Activated CD8-positive, alpha-beta T cell treated with anti-CD3 and anti-CD28 coated beads, Interleukin-2, amount 10 ng/mL, durations not matched to agents 7 days and 5 days (primary cell): ENCODE measurements at regions not wholly inside any gene's neighbourhood (a gene's known extent, or its start where the extent isn't known, plus 50 kb on each side); places are given as distances from the start of the nearest gene placed in this dataset.

Source experiments
- ATAC-seq: fragments of 150-1000 bp; cut with Tn5 transposase; one replicate; pipeline ENCODE4 v1.10.0; 2021; ENCODE audit warnings: moderate library complexity
- CTCF ChIA-PET: fragments of 350-600 bp; sonication (Branson Sonifier 250); formaldehyde crosslinking; loops from one replicate; lab custom pipeline; 2021; ENCODE audit warnings: antibody characterized with exemption; lab: Charles Lee
- POLR2A ChIA-PET: fragments of 350-600 bp; sonication (Branson Sonifier 250); formaldehyde crosslinking; loops from one replicate; lab custom pipeline; 2021; ENCODE audit warnings: antibody characterized with exemption; lab: Charles Lee
- DNase-seq: peaks from one replicate; pipeline ENCODE4 v3.0.0-alpha.2; 2020
- H3K27ac Mint-ChIP-seq: one replicate; pipeline ENCODE4 v1.8.0; 2021; ENCODE audit warnings: mild to moderate bottlenecking, mixed read lengths
- H3K27me3 Mint-ChIP-seq: one replicate; pipeline ENCODE4 v1.8.0; 2021; ENCODE audit warnings: low read depth, mixed read lengths
- H3K36me3 Mint-ChIP-seq: one replicate; pipeline ENCODE4 v1.8.0; 2021; ENCODE audit warnings: low read depth, mixed read lengths
- H3K4me1 Mint-ChIP-seq: one replicate; pipeline ENCODE4 v1.8.0; 2021; ENCODE audit warnings: low read depth, mixed read lengths
- H3K4me3 Mint-ChIP-seq: one replicate; pipeline ENCODE4 v1.8.0; 2021; ENCODE audit warnings: mild to moderate bottlenecking, mixed read lengths
- H3K9me3 Mint-ChIP-seq: one replicate; pipeline ENCODE4 v1.8.0; 2022; ENCODE audit warnings: mixed read lengths; ENCODE audit not compliant: insufficient read depth

DNA sequence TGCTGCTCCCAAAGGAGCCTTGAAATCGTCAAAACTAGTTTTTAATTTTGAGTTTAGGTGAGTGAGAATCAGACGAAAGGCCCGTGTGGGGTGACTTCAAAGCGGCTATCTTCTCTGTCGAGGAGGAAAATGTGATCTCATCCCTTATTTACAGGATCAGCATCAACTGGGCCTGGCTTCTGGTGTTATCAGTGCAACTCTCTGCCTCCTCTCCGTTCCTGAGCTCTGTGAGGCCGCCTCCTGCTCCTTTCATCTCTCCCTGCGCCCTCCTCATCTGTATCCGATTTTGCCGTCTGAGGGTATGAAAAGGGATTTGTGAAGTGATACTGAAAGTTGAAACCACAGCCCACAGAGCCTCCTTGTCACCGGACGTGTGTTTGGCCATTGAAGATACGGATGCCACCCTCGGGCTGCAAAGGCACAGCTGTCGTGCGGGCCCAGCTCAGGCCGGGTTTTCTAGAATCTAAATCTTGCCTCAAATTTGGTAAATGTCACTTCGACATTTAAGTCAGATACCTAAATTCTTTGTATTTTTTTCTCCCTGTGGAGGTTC is 408.7 kb upstream of the ADARB2 start:
- Mint-ChIP-seq H3K4me3 (no peak overlapping the region), H3K27ac (no peak overlapping the region), H3K36me3 (no peaks in the 10 kb centered on the region), H3K4me1 (no peaks in the 10 kb centered on the region), H3K27me3 (no peaks in the 10 kb centered on the region), H3K9me3 (no peaks in the 10 kb centered on the region)
- ChIA-PET POLR2A (no interaction called here), CTCF (no interaction called here)
- ATAC-seq, result no peak
- DNase-seq, result no peak

DNA sequence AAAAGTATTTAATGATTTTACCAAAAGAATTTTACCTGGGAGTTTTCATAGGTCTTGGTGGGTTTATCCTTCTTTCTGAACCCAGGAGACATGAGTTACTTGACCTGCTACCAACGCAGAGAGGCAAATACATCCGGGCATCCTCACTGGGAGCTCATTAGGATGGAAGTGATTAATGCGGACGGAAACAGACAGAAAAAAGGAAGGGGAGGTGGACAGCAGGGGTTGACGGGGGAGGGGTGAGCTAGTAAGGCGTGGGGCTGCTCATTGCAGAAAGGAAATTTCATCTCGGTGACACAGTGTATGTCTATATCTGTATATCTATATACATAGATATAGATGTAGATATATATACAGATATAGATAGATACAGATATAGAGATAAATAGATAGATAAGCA is 408.2 kb upstream of the ADARB2 start:
- ChIA-PET CTCF (no interaction called here), POLR2A (no interaction called here)
- ATAC-seq, result no peak
- no peak for DNase-seq
- Mint-ChIP-seq H3K27me3 (no peaks in the 10 kb centered on the region), H3K4me3 (no peak overlapping the region), H3K27ac (no peak overlapping the region), H3K4me1 (no peaks in the 10 kb centered on the region), H3K36me3 (no peaks in the 10 kb centered on the region), H3K9me3 (no peaks in the 10 kb centered on the region)

DNA sequence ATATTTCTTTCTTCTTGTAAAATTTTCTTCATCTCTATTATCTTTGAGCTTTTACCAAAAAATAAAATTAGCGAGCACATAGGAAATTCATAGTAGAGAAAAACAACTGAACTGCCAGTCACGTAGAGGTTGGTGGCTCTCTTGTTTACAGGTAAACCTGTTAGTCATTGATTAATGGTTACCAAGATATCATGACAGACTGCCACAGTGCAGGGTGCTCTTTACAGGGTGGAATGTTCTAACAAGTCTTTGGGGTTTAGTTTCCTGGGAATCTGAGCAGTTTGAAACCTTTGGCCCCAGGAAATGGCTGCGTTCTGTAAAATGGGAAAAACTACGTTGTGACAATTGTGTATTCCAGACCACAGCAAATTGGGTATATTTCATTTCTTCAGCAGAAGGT is 407.3 kb upstream of the ADARB2 start:
- H3K36me3 Mint-ChIP-seq, result no peaks in the 10 kb centered on the region
- no peaks in the 10 kb centered on the region for H3K4me1 Mint-ChIP-seq
- no peak for ATAC-seq
- H3K9me3 Mint-ChIP-seq, result no peaks in the 10 kb centered on the region
- no peaks in the 10 kb centered on the region for H3K27me3 Mint-ChIP-seq
- POLR2A ChIA-PET, result no interaction called here
- DNase-seq, result no peak
- H3K4me3 Mint-ChIP-seq, result no peak overlapping the region
- H3K27ac Mint-ChIP-seq, result no peak overlapping the region
- CTCF ChIA-PET, result no interaction called here

DNA sequence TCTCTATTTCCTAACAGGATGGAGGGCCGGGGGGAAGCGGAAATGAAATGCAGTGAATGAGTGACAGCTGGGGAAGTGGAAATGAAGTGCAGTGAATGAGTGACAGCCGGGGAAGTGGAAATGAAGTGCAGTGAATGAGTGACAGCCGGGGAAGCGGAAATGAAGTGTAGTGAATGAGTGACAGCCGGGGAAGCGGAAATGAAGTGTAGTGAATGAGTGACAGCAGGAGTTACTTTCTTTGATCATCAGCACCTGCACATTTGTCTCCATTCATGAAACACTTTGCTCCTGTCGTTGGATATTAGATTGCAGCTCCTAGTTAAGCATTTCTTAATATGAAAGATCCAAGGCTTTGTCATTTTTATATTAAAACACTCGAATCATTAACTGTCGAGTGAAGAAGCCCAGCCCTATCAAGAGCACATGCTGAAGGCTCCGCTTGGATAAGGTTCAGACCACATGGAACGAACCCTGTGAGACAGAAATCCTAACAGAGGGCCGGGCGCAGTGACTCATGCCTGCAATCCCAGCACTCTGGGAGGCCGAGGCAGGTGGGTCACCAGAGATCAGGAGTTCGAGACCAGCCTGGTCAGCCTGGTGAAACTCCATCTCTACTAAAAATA is 406.0 kb upstream of the ADARB2 start:
- POLR2A ChIA-PET, result no interaction called here
- Mint-ChIP-seq H3K4me1 (no peaks in the 10 kb centered on the region), H3K27me3 (no peaks in the 10 kb centered on the region), H3K4me3 (no peak overlapping the region), H3K27ac (no peak overlapping the region), H3K9me3 (no peaks in the 10 kb centered on the region), H3K36me3 (no peaks in the 10 kb centered on the region)
- CTCF ChIA-PET, result no interaction called here
- ATAC-seq (no peak), DNase-seq (no peak)

DNA sequence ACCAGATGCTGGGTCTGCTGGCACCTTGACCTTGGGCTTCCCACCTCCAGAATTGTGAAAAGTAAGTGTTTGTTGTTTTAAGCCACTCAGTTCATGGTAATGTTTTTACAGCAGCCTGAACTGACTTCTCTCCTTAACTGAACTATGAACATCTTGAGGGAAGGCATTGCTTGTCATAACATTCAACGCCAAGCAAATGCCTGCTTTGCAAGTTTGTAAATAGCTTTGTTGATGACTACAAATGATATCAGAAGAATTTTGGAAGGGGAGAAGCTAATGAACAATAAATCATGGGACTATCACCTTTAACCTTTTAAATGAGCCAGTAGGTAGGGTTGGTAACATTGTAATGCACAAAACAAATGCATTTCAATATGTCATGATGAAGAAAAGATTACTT is 402.4 kb upstream of the ADARB2 start:
- CTCF ChIA-PET, result no interaction called here
- no peaks in the 10 kb centered on the region for H3K9me3 Mint-ChIP-seq
- H3K27ac Mint-ChIP-seq, result no peak overlapping the region
- DNase-seq, result no peak
- H3K27me3 Mint-ChIP-seq, result no peaks in the 10 kb centered on the region
- ATAC-seq, result no peak
- H3K4me3 Mint-ChIP-seq, result no peak overlapping the region
- POLR2A ChIA-PET, result no interaction called here
- H3K4me1 Mint-ChIP-seq, result no peaks in the 10 kb centered on the region
- H3K36me3 Mint-ChIP-seq, result no peaks in the 10 kb centered on the region

DNA sequence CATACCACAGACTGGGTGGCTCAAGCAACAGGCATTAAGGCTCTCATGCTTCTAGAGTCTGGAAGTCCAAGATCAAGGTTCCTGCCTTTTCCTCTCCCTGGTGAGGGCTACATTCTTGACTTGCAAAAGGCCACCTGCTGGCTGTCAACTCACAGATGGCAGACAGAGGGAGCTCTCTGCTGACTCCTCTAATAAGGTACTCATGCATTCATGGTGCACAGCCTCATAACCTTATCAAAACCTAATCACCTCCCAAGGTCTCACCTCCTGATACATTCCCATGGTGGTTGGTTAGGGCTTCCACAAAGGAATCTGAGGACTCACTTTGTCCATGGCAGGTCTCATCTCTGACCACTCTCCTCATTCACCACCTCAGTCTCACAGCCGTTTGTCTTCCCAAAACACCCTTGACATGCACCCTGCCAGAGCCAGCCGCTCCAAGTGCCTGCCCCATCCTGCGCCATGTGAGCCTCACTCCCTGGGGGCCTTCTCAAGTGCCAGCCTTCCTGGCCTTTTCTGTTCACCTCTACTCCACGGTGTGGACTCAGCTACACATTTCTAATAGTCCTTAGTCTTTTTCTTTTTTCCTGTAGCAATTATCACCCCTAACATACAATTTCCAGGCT is 400.3 kb upstream of the ADARB2 start:
- Mint-ChIP-seq H3K4me1 (no peaks in the 10 kb centered on the region), H3K9me3 (no peaks in the 10 kb centered on the region), H3K36me3 (no peaks in the 10 kb centered on the region), H3K27ac (no peak overlapping the region), H3K4me3 (no peak overlapping the region), H3K27me3 (no peaks in the 10 kb centered on the region)
- ATAC-seq (no peak), DNase-seq (no peak)
- CTCF ChIA-PET, result no interaction called here
- POLR2A ChIA-PET, result no interaction called here

DNA sequence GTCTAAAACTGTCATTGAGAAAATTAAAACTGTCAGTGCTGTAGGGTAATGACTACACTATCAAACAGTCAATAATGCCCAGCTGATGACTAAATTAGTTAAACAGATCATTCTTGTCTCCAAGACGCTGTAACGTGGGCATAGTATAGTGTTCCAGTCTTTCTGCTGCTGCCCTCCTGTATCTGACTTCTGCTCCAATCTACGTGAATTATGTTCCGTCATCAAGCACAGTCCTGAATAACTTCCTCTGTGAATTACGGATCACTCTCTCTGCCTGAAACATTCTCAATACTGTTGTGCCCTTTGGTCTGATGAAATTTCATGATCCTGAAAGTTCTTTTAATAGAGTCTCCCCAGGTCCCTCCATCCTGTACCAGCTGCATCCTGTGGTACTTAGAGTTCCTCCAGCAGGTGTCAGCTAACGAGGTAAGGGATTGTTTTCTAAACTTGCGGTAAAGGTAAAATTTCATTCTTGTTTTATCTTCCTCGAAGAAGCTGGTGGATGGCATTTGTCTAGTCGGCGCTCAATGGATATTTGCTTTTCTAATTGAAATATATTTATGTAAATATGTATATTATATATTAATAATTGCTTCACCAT is 393.5 kb upstream of the ADARB2 start:
- Mint-ChIP-seq H3K27me3 (no peaks in the 10 kb centered on the region), H3K36me3 (no peaks in the 10 kb centered on the region), H3K27ac (no peak overlapping the region), H3K9me3 (no peaks in the 10 kb centered on the region), H3K4me3 (no peak overlapping the region), H3K4me1 (no peaks in the 10 kb centered on the region)
- CTCF ChIA-PET, result no interaction called here
- POLR2A ChIA-PET, result no interaction called here
- ATAC-seq (no peak), DNase-seq (no peak)

DNA sequence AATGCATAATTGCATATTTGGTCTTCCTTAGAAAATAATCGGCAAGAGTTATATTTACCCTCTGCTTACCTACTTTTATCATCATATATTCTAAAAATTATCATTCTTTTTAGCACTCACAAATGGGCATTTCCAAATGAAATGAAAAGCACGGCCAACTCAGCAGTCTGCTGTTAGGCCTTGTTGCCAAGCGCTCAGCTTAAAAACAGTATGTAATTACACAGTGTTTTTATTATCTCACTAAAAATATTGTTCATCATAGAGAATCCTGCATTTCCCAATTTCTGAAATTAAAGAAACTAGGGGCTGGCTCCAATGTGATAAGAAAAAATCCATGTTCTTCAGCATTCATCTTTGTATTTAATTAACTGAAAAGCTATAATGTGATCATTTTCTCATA is 391.7 kb upstream of the ADARB2 start:
- Mint-ChIP-seq H3K4me1 (no peaks in the 10 kb centered on the region), H3K27ac (no peak overlapping the region), H3K27me3 (no peaks in the 10 kb centered on the region), H3K9me3 (no peaks in the 10 kb centered on the region), H3K36me3 (no peaks in the 10 kb centered on the region), H3K4me3 (no peak overlapping the region)
- ChIA-PET POLR2A (no interaction called here), CTCF (no interaction called here)
- DNase-seq (no peak), ATAC-seq (no peak)

DNA sequence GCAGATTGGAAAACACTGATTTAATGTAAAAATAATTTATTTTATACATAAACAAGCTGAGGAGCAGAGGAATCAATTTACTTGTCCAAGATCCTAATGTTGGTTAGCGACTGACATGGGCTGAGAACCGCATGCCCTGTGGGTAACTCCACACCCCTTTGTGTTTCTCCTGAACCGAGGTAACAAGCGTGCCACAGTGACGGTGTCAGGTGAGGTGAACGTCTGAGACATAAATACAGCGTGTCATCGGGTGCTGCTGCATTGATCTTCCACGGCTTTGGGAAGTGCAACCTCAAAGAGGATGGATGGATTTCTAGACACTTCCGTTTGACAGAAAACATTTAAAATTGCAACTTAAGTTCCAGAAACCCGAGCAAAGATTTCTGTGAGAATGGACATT is 386.8 kb upstream of the ADARB2 start:
- CTCF ChIA-PET, result no interaction called here
- no peaks in the 10 kb centered on the region for H3K36me3 Mint-ChIP-seq
- no peak for ATAC-seq

DNA sequence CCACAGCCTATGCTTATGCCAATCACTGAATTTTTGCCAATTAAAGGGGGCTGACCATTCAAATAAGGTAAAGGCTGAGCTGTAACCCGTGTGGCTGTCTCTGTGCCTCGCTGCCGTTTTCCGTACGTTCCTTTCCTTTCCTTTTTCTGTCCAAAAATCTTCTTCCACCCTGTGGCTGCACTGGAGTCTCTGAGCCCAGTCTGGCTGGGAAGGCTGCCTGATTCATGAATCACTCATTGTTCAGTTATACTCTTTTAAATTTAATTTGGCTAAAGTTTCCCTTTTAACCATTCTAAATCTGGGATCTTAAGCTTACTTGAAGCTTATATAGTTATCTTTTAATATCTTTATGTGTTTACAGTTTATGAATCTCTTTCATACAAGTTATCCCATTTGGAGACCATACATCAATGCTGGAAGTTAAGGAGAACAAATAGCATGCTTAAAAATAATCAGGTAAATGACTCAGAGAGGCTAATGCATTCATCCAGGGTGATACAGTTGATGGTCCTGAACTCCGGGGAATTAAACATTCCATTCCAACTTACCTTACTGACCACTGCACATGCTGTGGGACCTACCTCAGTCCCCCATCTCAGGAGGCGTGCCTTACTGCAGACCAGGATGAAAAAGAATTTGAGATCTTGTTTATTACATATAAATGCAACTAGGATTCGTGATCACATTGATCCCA is 385.3 kb upstream of the ADARB2 start:
- no peaks in the 10 kb centered on the region for H3K27me3 Mint-ChIP-seq
- DNase-seq (no peak), ATAC-seq (no peak)
- H3K4me3 Mint-ChIP-seq, result no peak overlapping the region
- H3K9me3 Mint-ChIP-seq, result no peaks in the 10 kb centered on the region
- H3K27ac Mint-ChIP-seq, result no peak overlapping the region
- H3K36me3 Mint-ChIP-seq, result no peaks in the 10 kb centered on the region
- ChIA-PET CTCF (no interaction called here), POLR2A (no interaction called here)
- H3K4me1 Mint-ChIP-seq, result no peaks in the 10 kb centered on the region

More for the DNA sequence above, 386.8 kb upstream of the ADARB2 start:
- H3K4me1 Mint-ChIP-seq, result no peaks in the 10 kb centered on the region
- no peaks in the 10 kb centered on the region for H3K27me3 Mint-ChIP-seq
- no peak overlapping the region for H3K4me3 Mint-ChIP-seq
- no peaks in the 10 kb centered on the region for H3K9me3 Mint-ChIP-seq
- no peak overlapping the region for H3K27ac Mint-ChIP-seq
- POLR2A ChIA-PET, result no interaction called here
- no peak for DNase-seq

DNA sequence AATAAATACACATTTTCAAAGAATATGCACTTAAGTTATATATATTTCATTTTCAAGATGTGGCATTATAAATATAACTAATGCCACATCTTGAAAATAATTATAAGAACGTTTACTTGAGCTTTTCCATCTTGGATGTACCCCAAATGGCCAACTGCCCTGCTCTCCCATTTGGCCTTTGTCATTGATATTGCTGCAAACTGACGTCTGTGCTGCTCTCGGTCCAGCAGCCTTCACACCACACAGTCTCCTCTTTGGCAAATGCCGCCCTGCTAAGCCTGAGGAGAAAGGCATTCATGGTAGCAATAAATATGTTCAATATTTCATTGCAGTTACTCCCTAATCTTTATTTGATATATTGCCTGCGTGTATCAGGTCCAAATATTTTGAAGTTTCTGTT is 384.6 kb upstream of the ADARB2 start:
- no peaks in the 10 kb centered on the region for H3K36me3 Mint-ChIP-seq
- ChIA-PET CTCF (no interaction called here), POLR2A (no interaction called here)
- H3K4me1 Mint-ChIP-seq, result no peaks in the 10 kb centered on the region
- no peaks in the 10 kb centered on the region for H3K27me3 Mint-ChIP-seq
- ATAC-seq (no peak), DNase-seq (no peak)
- no peaks in the 10 kb centered on the region for H3K9me3 Mint-ChIP-seq
- no peak overlapping the region for H3K4me3 Mint-ChIP-seq
- H3K27ac Mint-ChIP-seq, result no peak overlapping the region

DNA sequence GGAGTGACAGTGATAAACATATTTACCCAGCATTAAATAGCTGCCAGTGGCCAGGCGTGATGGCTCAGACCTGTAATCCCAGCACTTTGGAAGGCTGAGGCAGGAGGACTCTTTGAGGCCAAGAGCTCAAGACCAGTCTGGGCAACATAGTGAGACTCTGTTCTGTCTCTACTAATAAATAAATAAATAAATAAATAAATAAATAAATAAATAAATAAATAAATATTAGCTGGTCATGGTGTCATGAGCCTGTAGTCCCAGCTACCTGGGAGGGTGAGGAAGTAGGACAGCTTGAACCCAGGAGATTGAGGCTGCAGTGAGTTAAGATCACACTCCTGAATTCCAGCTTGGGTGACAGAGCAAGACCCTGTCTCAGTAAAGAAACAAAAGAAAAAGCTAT is 384.0 kb upstream of the ADARB2 start:
- CTCF ChIA-PET, result no interaction called here
- DNase-seq (no peak), ATAC-seq (no peak)
- Mint-ChIP-seq H3K9me3 (no peaks in the 10 kb centered on the region), H3K27ac (no peak overlapping the region), H3K27me3 (no peaks in the 10 kb centered on the region), H3K4me1 (no peaks in the 10 kb centered on the region), H3K4me3 (no peak overlapping the region), H3K36me3 (no peaks in the 10 kb centered on the region)
- POLR2A ChIA-PET, result no interaction called here
